HG03575 (cell line): ENCODE measurements at regions not wholly inside any gene's neighbourhood (a gene's known extent, or its start where the extent isn't known, plus 50 kb on each side); places are given as distances from the start of the nearest gene placed in this dataset.

ENCODE experiments used
- ATAC-seq: cut with Tn5 transposase; IDR thresholded peaks from one replicate; pipeline ENCODE4 v1.9.1; 2021; ENCODE audit not compliant: unreplicated experiment, insufficient number of reproducible peaks, low FRiP score; ENCODE audit errors: extremely low read depth

GRCh38 chr3:140752499-140752898 lies 74.6 kb downstream of the TRIM42 start:
- ATAC-seq = no peak

- no peak for ATAC-seq
Observed at GRCh38 chr3:140753865-140754754, 76.2 kb downstream of the TRIM42 start.

GRCh38 chr3:140754936-140755335 lies 77.1 kb downstream of the TRIM42 start:
- ATAC-seq = no peak

GRCh38 chr3:140756240-140757016 lies 78.6 kb downstream of the TRIM42 start:
- no peak for ATAC-seq

GRCh38 chr3:140758791-140759444 lies 81.1 kb downstream of the TRIM42 start:
- no peak for ATAC-seq

DNA sequence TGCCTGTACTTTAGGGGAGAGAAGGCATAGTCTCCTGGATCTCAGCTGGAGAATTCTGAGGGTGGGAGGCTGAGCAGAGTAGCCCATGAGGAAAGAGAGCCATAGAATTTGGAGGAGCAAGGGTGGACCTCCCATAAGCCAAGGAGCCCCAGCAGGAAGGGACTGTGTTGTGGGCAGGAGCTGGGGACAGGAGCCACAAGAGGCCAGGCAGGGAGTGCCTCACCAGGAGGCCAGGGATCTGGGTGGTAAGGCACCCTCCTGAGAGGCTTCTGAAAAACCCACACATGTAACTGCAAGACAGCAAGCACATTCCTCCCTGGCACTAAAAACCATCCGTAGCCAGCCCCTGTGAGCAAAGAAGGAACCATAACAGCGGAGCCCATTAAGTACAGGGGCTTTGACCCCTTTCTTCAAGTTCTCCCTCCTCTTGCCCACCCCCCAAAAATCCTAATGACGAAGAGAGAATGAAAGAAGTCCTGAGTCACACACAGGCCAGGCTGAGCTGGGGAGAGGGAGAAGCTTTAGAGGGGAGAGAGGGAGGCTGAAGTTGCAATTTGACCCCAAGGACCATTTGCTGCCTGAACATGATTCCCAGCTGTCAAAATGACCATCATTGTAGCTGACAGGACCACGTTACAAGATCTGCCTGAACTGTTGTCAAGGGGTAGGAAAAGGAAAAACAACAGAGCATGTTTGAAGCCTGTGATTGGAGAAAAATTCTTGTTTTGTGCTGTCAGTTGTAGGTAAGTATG lies 82.6 kb downstream of the TRIM42 start:
- ATAC-seq = no peak

- no peak for ATAC-seq
Observed at GRCh38 chr3:140761076-140761639, 83.3 kb downstream of the TRIM42 start.

DNA sequence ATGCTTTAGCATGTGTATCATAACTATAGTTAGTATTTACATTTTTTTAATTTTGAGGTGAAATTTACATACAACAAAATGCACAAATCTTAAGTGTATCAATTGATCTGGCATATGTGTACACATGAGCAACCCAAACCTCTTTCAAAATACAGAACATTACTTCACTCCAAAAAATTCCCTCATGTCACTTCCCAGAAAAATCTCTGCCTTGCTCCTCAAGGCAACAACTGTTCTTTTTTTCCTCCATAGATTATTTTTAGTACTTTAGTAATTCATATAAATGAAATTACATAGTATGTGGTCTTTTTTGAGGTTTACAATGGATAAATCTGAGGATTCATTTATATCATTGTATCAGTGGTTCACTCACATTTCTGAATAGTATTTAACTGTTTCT lies 84.9 kb downstream of the TRIM42 start:
- ATAC-seq = no peak

DNA sequence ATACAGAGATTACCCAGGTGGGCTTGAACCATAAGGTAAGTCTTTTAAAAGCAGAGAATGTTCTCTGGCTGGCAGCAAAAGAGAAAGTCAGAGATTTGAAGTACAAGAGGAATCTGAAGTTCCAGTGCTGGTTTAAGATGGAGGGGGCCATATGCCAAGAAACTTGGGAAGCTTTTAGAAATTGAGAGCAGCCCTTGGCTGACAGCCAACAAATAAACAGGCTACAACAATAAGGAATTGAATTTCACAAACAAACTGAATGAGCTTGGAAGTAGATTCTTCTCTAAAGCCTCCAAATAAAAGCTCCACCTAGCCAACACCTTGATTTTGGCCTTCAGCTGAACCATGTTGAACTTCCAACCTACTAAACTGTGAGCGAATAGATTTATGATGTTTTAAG lies 85.7 kb downstream of the TRIM42 start:
- no peak for ATAC-seq

DNA sequence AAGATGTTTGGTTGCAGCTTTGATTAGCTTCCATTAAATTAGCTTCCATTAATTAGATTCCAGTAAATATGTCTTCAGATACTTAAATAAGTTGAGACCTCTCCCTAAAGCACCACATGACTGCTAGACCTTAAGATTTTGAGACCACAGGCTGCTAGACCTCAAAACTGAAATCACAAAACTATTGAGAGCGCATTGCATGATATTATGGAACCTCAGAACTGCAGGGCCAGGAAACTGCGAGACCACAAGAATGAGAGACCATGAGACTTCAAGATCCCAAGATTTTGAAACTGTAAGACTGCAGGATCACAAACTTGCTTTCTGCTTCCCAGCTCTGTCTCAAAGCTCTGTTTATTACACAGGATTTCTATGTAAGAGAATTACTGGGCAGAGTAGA lies 87.4 kb downstream of the TRIM42 start:
- no peak for ATAC-seq

DNA sequence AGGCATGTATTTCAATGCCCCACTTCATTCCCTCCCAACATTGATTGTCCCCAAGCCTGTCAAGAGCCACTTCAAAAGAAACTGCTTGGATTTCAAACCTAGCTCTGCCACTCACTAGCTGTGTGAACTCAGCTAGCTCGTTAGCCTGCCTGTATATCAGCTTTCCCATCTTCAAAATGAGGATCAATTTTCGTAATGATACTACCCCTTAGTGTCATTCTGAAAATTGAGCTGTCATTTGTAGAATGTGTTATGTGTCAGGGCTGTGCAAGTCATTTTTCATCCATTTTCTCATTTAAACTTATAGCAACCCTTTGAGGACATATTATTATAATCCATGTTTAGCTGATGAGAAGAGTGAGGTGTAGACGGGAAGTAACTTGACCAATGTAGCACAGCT lies 88.6 kb downstream of the TRIM42 start:
- ATAC-seq = no peak

- no peak for ATAC-seq
Observed at GRCh38 chr3:140767566-140767965, 89.7 kb downstream of the TRIM42 start.

DNA sequence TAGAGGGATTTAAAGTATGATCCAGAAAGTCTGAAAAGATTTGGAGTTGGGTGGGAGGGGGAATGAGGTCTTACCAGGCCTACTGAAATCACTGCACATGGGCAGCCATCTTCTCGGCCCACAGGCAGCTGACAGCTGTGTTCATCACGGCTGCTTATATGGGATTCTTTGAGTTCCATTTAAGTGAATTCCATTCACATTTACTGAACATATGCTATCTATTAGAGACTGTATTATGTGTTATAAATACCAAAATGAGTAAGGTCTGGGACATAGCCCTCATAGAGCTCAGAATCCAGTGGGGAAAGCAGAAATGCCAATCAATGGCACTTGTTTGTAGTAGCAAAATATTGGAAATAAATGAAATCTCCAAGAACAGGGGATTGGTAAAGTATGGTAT lies 91.1 kb downstream of the TRIM42 start:
- ATAC-seq = no peak

DNA sequence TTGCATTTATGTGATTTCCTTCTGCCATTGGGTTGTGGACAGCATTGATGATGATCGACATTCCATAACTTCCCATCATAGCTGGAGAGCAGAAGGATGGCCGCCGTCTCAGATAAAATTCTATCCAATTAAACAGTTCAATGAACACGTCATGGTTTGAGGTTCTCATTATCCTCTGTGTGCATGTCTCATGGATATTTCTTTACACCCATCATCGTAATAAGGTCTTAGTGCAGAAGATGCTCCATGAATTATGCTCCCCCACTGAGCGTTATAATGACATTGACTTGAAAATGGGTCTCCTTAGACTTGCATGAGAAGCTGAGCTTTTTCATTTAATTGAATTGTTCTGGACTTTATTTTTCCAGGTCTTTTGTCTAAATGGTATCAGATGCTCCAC lies 92.1 kb downstream of the TRIM42 start:
- no peak for ATAC-seq

DNA sequence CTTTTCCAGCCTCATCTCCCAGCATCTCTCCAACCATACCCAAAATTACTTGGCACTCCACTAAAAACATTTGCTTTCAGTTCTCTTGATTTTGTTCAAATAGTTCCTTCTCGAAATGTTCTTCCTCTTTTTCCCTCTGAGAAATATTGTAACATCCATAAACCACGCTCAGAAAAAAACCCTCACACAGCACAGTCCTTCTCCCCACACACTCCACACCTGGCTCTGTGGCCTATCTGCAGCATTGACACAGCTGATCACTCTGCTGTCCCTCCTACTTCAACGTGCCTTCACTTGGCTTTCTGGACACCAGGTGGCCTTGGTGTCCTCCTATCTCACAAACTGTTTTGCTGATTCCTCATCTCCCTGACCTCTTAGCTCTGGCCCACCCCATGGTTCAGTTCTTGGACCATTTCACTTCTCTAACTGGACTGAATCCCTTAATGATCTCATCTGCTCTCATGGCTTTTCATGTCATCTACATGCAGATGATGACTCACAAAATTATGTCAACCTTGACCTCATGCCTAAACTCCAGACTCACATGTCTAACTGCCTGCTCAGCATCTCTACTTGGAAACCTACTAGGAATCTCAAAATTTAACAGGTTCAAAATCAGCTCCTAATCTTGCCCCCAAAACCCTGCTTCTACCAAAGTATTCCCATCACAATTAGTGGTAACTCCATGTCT lies 93.3 kb downstream of the TRIM42 start:
- no peak for ATAC-seq

GRCh38 chr3:140777631-140778233 lies 99.9 kb downstream of the TRIM42 start:
- no peak for ATAC-seq

DNA sequence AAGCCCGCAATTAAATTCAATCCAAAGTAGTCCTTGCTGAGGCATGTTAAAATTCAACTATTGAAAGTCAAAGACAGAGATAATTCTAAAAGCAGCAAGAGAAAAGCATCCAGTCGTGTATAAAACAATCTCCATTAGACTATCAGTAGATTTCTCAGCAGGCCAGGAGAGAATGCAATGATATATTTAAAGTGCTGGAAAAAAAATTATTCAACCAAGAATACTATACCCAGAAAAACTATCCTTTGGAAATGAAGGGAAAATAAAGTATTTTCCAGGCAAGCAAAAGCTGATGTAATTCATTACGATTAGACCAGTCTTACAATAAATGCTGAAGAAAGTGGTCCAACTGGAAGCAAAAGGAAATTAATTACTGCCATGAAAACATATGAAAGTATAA lies 113.5 kb downstream of the TRIM42 start:
- no peak for ATAC-seq

DNA sequence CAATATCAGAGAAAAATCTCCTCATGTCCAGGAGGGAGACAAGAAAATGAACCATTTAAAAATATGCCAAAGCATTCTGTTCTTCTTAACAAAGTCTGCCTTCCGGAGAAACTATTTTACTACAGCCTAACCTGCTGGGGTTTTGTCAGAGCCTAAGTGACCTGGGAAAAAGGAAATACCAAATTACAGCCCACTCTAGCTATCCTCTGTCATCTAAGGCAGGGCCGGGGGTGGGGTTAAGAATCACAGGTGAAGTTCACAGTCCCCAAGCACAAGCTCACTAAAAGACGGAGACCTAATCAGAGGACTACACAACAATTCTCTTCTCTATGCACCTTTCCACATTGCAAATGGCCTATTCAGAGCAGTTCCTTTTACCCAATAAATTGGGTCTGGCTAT lies 116.6 kb downstream of the TRIM42 start:
- no peak for ATAC-seq
